ENCODE measurements at regions not wholly inside any gene's neighbourhood (a gene's known extent, or its start where the extent isn't known, plus 50 kb on each side); places are given as distances from the start of the nearest gene placed in this dataset.

- TF ChIP-seq CTCF (IDR thresholded peaks at IDR 0.05; ENCODE audit: poor library complexity) (no peak), EZH2 (IDR thresholded peaks at IDR 0.05; ENCODE audit: borderline replicate concordance) (no peak)
Observed at GRCh38 chr1:220420726-220421125, 107.2 kb upstream of the MARK1 start.

Data from hepatocyte (in vitro differentiated cells).